SK-N-SH (cell line): ENCODE measurements at regions not wholly inside any gene's neighbourhood (a gene's known extent, or its start where the extent isn't known, plus 50 kb on each side); places are given as distances from the start of the nearest gene placed in this dataset.

Experiments
- CHD2 ChIP-seq: fragments of 150-350 bp; IDR thresholded peaks from 2 replicates; pipeline ENCODE4 v1.6.1; 2018; ENCODE audit warnings: low read length; ENCODE audit not compliant: partially characterized antibody
- ELF1 ChIP-seq: IDR thresholded peaks from 2 replicates; pipeline ENCODE4 v1.4.0; 2012
- EZH2phosphoT487 ChIP-seq: fragments of 200-600 bp; sonication (generic); IDR thresholded peaks from 2 replicates; pipeline ENCODE4 v1.6.1; 2017; ENCODE audit warnings: low read depth, mixed run types, mild to moderate bottlenecking, antibody characterized with exemption, moderate library complexity, borderline replicate concordance
- JUND ChIP-seq: IDR thresholded peaks from 2 replicates; pipeline ENCODE4 v1.4.0; 2012
- MXI1 ChIP-seq: IDR thresholded peaks from 2 replicates; pipeline ENCODE4 v1.6.1; 2012; ENCODE audit warnings: mild to moderate bottlenecking, low read depth, low read length, improper control_type of control experiment
- POLR2AphosphoS5 ChIP-seq: IDR thresholded peaks from 2 replicates; pipeline ENCODE4 v1.6.1; 2012; ENCODE audit warnings: low read depth, low read length
- SMC3 ChIP-seq: IDR thresholded peaks from 2 replicates; pipeline ENCODE4 v1.6.1; 2012; ENCODE audit warnings: low read depth, low read length, improper control_type of control experiment
- TAF1 ChIP-seq: IDR thresholded peaks from 2 replicates; pipeline ENCODE4 v1.6.1; 2012; ENCODE audit warnings: low read depth, mild to moderate bottlenecking, low read length, moderate library complexity, borderline replicate concordance
- YY1 ChIP-seq: IDR thresholded peaks from 2 replicates; pipeline ENCODE4 v1.4.0; 2012; ENCODE audit warnings: low read depth, mild to moderate bottlenecking
- TF ChIP-seq, protein P1 (sequence below): fragments of 200-600 bp; sonication (generic); IDR thresholded peaks from 2 replicates; pipeline ENCODE4 v1.6.1; 2017; ENCODE audit warnings: antibody characterized with exemption, mild to moderate bottlenecking, moderate library complexity
- TF ChIP-seq, protein P2 (sequence below): fragments of 150-350 bp; IDR thresholded peaks from 2 replicates; pipeline ENCODE4 v1.6.1; 2017; ENCODE audit warnings: antibody characterized with exemption, low read length, low read depth, borderline replicate concordance
- TF ChIP-seq, protein P3 (sequence below): IDR thresholded peaks from 2 replicates; pipeline ENCODE4 v1.6.1; 2012; ENCODE audit warnings: mild to moderate bottlenecking, low read depth, low read length, moderate library complexity

DNA sequence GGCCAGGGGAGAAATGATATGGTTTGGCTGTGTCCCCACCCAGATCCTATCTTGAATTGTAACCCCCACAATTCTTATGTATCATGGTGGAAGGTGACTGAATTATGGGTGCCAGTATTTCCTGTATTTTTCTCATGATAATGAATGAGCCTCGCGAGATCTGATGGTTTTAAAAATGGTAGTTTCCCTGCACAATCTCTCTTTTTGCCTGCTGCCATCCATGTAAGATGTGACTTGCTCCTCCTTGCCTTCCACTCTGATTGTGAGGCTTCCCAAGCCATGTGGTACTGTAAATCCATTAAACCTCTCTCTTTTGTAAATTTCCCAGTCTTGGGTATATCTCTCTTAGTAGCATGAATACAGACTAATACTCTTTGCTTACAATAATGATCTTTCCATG, 1453.9 kb upstream of the B3GALT2 start:
- TF ChIP-seq, protein P1, sequence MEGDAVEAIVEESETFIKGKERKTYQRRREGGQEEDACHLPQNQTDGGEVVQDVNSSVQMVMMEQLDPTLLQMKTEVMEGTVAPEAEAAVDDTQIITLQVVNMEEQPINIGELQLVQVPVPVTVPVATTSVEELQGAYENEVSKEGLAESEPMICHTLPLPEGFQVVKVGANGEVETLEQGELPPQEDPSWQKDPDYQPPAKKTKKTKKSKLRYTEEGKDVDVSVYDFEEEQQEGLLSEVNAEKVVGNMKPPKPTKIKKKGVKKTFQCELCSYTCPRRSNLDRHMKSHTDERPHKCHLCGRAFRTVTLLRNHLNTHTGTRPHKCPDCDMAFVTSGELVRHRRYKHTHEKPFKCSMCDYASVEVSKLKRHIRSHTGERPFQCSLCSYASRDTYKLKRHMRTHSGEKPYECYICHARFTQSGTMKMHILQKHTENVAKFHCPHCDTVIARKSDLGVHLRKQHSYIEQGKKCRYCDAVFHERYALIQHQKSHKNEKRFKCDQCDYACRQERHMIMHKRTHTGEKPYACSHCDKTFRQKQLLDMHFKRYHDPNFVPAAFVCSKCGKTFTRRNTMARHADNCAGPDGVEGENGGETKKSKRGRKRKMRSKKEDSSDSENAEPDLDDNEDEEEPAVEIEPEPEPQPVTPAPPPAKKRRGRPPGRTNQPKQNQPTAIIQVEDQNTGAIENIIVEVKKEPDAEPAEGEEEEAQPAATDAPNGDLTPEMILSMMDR = no peak
- TF ChIP-seq EZH2phosphoT487 = no peak
- TF ChIP-seq MXI1 = no peak
- no peak for TF ChIP-seq CHD2
- no peak for TF ChIP-seq SMC3
- no peak for TF ChIP-seq TAF1
- TF ChIP-seq, protein P2, sequence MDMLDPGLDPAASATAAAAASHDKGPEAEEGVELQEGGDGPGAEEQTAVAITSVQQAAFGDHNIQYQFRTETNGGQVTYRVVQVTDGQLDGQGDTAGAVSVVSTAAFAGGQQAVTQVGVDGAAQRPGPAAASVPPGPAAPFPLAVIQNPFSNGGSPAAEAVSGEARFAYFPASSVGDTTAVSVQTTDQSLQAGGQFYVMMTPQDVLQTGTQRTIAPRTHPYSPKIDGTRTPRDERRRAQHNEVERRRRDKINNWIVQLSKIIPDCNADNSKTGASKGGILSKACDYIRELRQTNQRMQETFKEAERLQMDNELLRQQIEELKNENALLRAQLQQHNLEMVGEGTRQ = no peak
- no peak for TF ChIP-seq YY1
- no peak for TF ChIP-seq ELF1
- TF ChIP-seq, protein P3, sequence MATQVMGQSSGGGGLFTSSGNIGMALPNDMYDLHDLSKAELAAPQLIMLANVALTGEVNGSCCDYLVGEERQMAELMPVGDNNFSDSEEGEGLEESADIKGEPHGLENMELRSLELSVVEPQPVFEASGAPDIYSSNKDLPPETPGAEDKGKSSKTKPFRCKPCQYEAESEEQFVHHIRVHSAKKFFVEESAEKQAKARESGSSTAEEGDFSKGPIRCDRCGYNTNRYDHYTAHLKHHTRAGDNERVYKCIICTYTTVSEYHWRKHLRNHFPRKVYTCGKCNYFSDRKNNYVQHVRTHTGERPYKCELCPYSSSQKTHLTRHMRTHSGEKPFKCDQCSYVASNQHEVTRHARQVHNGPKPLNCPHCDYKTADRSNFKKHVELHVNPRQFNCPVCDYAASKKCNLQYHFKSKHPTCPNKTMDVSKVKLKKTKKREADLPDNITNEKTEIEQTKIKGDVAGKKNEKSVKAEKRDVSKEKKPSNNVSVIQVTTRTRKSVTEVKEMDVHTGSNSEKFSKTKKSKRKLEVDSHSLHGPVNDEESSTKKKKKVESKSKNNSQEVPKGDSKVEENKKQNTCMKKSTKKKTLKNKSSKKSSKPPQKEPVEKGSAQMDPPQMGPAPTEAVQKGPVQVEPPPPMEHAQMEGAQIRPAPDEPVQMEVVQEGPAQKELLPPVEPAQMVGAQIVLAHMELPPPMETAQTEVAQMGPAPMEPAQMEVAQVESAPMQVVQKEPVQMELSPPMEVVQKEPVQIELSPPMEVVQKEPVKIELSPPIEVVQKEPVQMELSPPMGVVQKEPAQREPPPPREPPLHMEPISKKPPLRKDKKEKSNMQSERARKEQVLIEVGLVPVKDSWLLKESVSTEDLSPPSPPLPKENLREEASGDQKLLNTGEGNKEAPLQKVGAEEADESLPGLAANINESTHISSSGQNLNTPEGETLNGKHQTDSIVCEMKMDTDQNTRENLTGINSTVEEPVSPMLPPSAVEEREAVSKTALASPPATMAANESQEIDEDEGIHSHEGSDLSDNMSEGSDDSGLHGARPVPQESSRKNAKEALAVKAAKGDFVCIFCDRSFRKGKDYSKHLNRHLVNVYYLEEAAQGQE = no peak
- no peak for TF ChIP-seq JUND
- no peak for TF ChIP-seq POLR2AphosphoS5
